Hepatocyte (in vitro differentiated cells): ENCODE measurements at regions not wholly inside any gene's neighbourhood (a gene's known extent, or its start where the extent isn't known, plus 50 kb on each side); places are given as distances from the start of the nearest gene placed in this dataset.

Experiments used
- DNase-seq: peaks from one replicate; pipeline ENCODE4 v3.0.0-alpha.2; 2016; ENCODE audit warnings: low spot score
- H2AFZ ChIP-seq: fragments of 200-600 bp; sonication (generic); 2 replicates; pipeline ENCODE4 v1.6.0; 2016; ENCODE audit warnings: antibody characterized with exemption, mild to moderate bottlenecking
- H3K27ac ChIP-seq: fragments of 200-600 bp; sonication (generic); 2 replicates; pipeline ENCODE4 v1.5.1; 2016; ENCODE audit warnings: mild to moderate bottlenecking
- H3K27me3 ChIP-seq: fragments of 200-600 bp; sonication (generic); 2 replicates; pipeline ENCODE4 v1.6.1; 2016
- H3K36me3 ChIP-seq: fragments of 200-600 bp; sonication (generic); replicated peaks from 2 replicates; pipeline ENCODE4 v1.5.1; 2016; ENCODE audit warnings: low read depth; ENCODE audit not compliant: insufficient read depth
- H3K4me1 ChIP-seq: fragments of 200-600 bp; sonication (generic); 2 replicates; pipeline ENCODE4 v1.5.1; 2016; ENCODE audit warnings: mild to moderate bottlenecking, moderate library complexity; ENCODE audit not compliant: insufficient read depth
- H3K4me2 ChIP-seq: fragments of 200-600 bp; sonication (generic); 2 replicates; pipeline ENCODE4 v1.6.0; 2016
- H3K4me3 ChIP-seq: fragments of 200-600 bp; sonication (generic); 2 replicates; pipeline ENCODE4 v1.5.1; 2016; ENCODE audit warnings: mild to moderate bottlenecking
- H3K79me2 ChIP-seq: fragments of 200-600 bp; sonication (generic); 2 replicates; pipeline ENCODE4 v1.6.0; 2017; ENCODE audit warnings: mild to moderate bottlenecking
- H3K9me2 ChIP-seq: fragments of 200-600 bp; sonication (generic); replicated peaks from 2 replicates; pipeline ENCODE4 v1.6.0; 2017; ENCODE audit warnings: mild to moderate bottlenecking; ENCODE audit not compliant: insufficient read depth
- H3K9me3 ChIP-seq: fragments of 200-600 bp; sonication (generic); 2 replicates; pipeline ENCODE4 v1.5.1; 2016; ENCODE audit warnings: low read depth, mild to moderate bottlenecking
- H4K20me1 ChIP-seq: fragments of 200-600 bp; sonication (generic); 2 replicates; pipeline ENCODE4 v1.6.0; 2016; ENCODE audit warnings: mild to moderate bottlenecking; ENCODE audit not compliant: insufficient read depth, poor library complexity, severe bottlenecking
- CTCF ChIP-seq: fragments of 200-600 bp; sonication (generic); IDR thresholded peaks from 2 replicates; pipeline ENCODE4 v1.5.1; 2016; ENCODE audit warnings: antibody characterized with exemption, mild to moderate bottlenecking; ENCODE audit not compliant: poor library complexity
- EZH2 ChIP-seq: fragments of 200-600 bp; sonication (generic); IDR thresholded peaks from 2 replicates; pipeline ENCODE4 v1.6.1; 2016; ENCODE audit warnings: antibody characterized with exemption, mild to moderate bottlenecking, borderline replicate concordance
- EZH2phosphoT487 ChIP-seq: fragments of 200-600 bp; sonication (generic); IDR thresholded peaks from one replicate; pipeline ENCODE4 v1.6.1; 2018; ENCODE audit warnings: antibody characterized with exemption, mild to moderate bottlenecking, low read depth, moderate library complexity; ENCODE audit not compliant: unreplicated experiment, severe bottlenecking
- WGBS: methylation state at CpG from one replicate; pipeline ENCODE4 v1.1.6; 2016; ENCODE audit warnings: low lambda C conversion rate; ENCODE audit errors: missing lambda C conversion rate; 5-methylcytosine and 5-hydroxymethylcytosine counted together

GRCh38 chr7:24057243-24057642 is 226.7 kb upstream of the NPY start:
- peaks cover 8% of the 10 kb centered on the region for H3K27me3 ChIP-seq
- no peaks in the 10 kb centered on the region for H3K4me1 ChIP-seq
- no peaks in the 10 kb centered on the region for H3K36me3 ChIP-seq
- no peaks in the 10 kb centered on the region for H3K9me2 ChIP-seq
- H4K20me1 ChIP-seq: no peaks in the 10 kb centered on the region
- no peaks in the 10 kb centered on the region for H3K9me3 ChIP-seq
- no peak overlapping the region for H2AFZ ChIP-seq
- H3K4me3 ChIP-seq: no peak overlapping the region
- no peaks in the 10 kb centered on the region for H3K79me2 ChIP-seq
- no peak overlapping the region for H3K4me2 ChIP-seq
- WGBS: 83% methylated on average over 2 of the region's 2 CpGs
- no peak for DNase-seq
- no peak for TF ChIP-seq CTCF
- no peak for TF ChIP-seq EZH2phosphoT487
- no peak for TF ChIP-seq EZH2
- no peak overlapping the region for H3K27ac ChIP-seq

- no peaks in the 10 kb centered on the region for H4K20me1 ChIP-seq
- no peak for TF ChIP-seq EZH2
- no peak for TF ChIP-seq EZH2phosphoT487
- no peak overlapping the region for H2AFZ ChIP-seq
- H3K4me2 ChIP-seq: no peak overlapping the region
- peaks cover 4% of the 10 kb centered on the region for H3K27me3 ChIP-seq
- no peaks in the 10 kb centered on the region for H3K4me1 ChIP-seq
- H3K9me3 ChIP-seq: no peaks in the 10 kb centered on the region
- H3K36me3 ChIP-seq: no peaks in the 10 kb centered on the region
- H3K9me2 ChIP-seq: no peaks in the 10 kb centered on the region
- WGBS: 93% methylated on average over 4 of the region's 4 CpGs
- H3K79me2 ChIP-seq: no peaks in the 10 kb centered on the region
- no peak overlapping the region for H3K27ac ChIP-seq
- no peak overlapping the region for H3K4me3 ChIP-seq
- DNase-seq: no peak
Observed at GRCh38 chr7:24058953-24059352, 225.0 kb upstream of the NPY start.

GRCh38 chr7:24059775-24060174 is 224.2 kb upstream of the NPY start:
- Histone ChIP-seq H3K27ac (no peak overlapping the region), H3K36me3 (no peaks in the 10 kb centered on the region), H3K27me3 (no peaks in the 10 kb centered on the region), H3K4me2 (no peak overlapping the region), H2AFZ (no peak overlapping the region), H3K9me3 (no peaks in the 10 kb centered on the region), H3K9me2 (no peaks in the 10 kb centered on the region), H3K79me2 (no peaks in the 10 kb centered on the region), H3K4me3 (no peak overlapping the region), H3K4me1 (no peaks in the 10 kb centered on the region), H4K20me1 (no peaks in the 10 kb centered on the region)
- no peak for DNase-seq
- TF ChIP-seq CTCF (no peak), EZH2phosphoT487 (no peak)
- 68% methylated on average over 12 of the region's 12 CpGs for WGBS

- Histone ChIP-seq H3K27ac (no peak overlapping the region), H3K9me2 (no peaks in the 10 kb centered on the region), H3K4me1 (no peaks in the 10 kb centered on the region), H3K9me3 (no peaks in the 10 kb centered on the region), H3K4me3 (no peak overlapping the region), H2AFZ (no peak overlapping the region), H3K79me2 (no peaks in the 10 kb centered on the region), H3K27me3 (no peaks in the 10 kb centered on the region), H4K20me1 (no peaks in the 10 kb centered on the region), H3K36me3 (no peaks in the 10 kb centered on the region), H3K4me2 (no peak overlapping the region)
- WGBS: 88% methylated on average over 5 of the region's 6 CpGs
- TF ChIP-seq EZH2: no peak
- DNase-seq: no peak
Observed at GRCh38 chr7:24063721-24064120, 220.3 kb upstream of the NPY start.

- Histone ChIP-seq H3K36me3 (no peaks in the 10 kb centered on the region), H4K20me1 (no peaks in the 10 kb centered on the region), H3K79me2 (no peaks in the 10 kb centered on the region), H3K27me3 (no peaks in the 10 kb centered on the region), H2AFZ (no peak overlapping the region), H3K4me3 (no peak overlapping the region), H3K27ac (no peak overlapping the region), H3K9me3 (no peaks in the 10 kb centered on the region), H3K9me2 (no peaks in the 10 kb centered on the region), H3K4me1 (no peaks in the 10 kb centered on the region), H3K4me2 (no peak overlapping the region)
- TF ChIP-seq CTCF (no peak), EZH2phosphoT487 (no peak), EZH2 (no peak)
- DNase-seq: no peak
- 93% methylated on average over 3 of the region's 3 CpGs for WGBS
Observed at GRCh38 chr7:24069751-24070150, 214.2 kb upstream of the NPY start.
